C4-2B (cell line): ENCODE measurements at regions not wholly inside any gene's neighbourhood (a gene's known extent, or its start where the extent isn't known, plus 50 kb on each side); places are given as distances from the start of the nearest gene placed in this dataset.

Experiments
- CTCF ChIP-seq: fragments of 450-650 bp; conservative IDR thresholded peaks from 2 replicates; pipeline ENCODE4 v1.5.1; 2017; ENCODE audit warnings: mild to moderate bottlenecking
- ZFX ChIP-seq: fragments of 450-650 bp; IDR thresholded peaks from 2 replicates; pipeline ENCODE4 v1.6.1; 2017

- no peak for TF ChIP-seq CTCF
- no peak for TF ChIP-seq ZFX
Measured at GRCh38 chr10:9811601-9812000, 1206.1 kb upstream of the CELF2 start.
